ENCODE measurements at regions not wholly inside any gene's neighbourhood (a gene's known extent, or its start where the extent isn't known, plus 50 kb on each side); places are given as distances from the start of the nearest gene placed in this dataset.

- H3K27ac ChIP-seq, result peak overlapping the region; percentile 55 to 100 (median 98)
- H3K27me3 ChIP-seq, result no peaks in the 10 kb centered on the region
- H3K36me3 ChIP-seq (replicated peaks in 1 of 2; ENCODE audit: insufficient read depth in 1 of 2, low read depth in 2 of 2), result no peaks in the 10 kb centered on the region
- DNase-seq (no peak), ATAC-seq (no peak)
- no peaks in the 10 kb centered on the region for H3K9me3 ChIP-seq
- 29 to 41% methylated on average over 6 of the region's 6 CpGs for WGBS, 2 donors
- intact Hi-C loops (cut with DNase I), result no loop called here
- H3K4me3 ChIP-seq, result no peak overlapping the region
- H3K4me1 ChIP-seq, result peaks cover 83% of the 10 kb centered on the region
- TF ChIP-seq CTCF (IDR thresholded peaks at IDR 0.05), result no peak
- TF ChIP-seq POLR2A (IDR thresholded peaks at IDR 0.05), result no peak
These were observed 62.6 kb upstream of the WNT7B start for GRCh38 chr22:46039535-46039934.

- Histone ChIP-seq H3K4me1 (peaks cover 83% of the 10 kb centered on the region), H3K36me3 (replicated peaks in 1 of 2; ENCODE audit: insufficient read depth in 1 of 2, low read depth in 2 of 2) (no peaks in the 10 kb centered on the region), H3K27me3 (no peaks in the 10 kb centered on the region), H3K4me3 (no peak overlapping the region), H3K9me3 (no peaks in the 10 kb centered on the region), H3K27ac (peak overlapping the region; percentile 60 to 100 (median 96))
- intact Hi-C loops (cut with DNase I), result no loop called here
- 39 to 41% methylated on average over 14 to 20 of the region's 20 CpGs for WGBS, 2 donors
- peak in 2 of 3 donors; percentile 46 to 49 for TF ChIP-seq POLR2A (IDR thresholded peaks at IDR 0.05)
- no peak for TF ChIP-seq CTCF (IDR thresholded peaks at IDR 0.05)
- DNase-seq, result peak; percentile 65 to 80 (median 66)
- ATAC-seq, result no peak
These were observed 63.8 kb upstream of the WNT7B start for GRCh38 chr22:46040471-46041465.

GRCh38 chr22:46041642-46042041, 64.7 kb upstream of the WNT7B start:
- peaks cover 85% of the 10 kb centered on the region for H3K4me1 ChIP-seq
- H3K27me3 ChIP-seq, result no peaks in the 10 kb centered on the region
- H3K9me3 ChIP-seq, result no peaks in the 10 kb centered on the region
- no peaks in the 10 kb centered on the region for H3K36me3 ChIP-seq (replicated peaks in 1 of 2; ENCODE audit: insufficient read depth in 1 of 2, low read depth in 2 of 2)
- peak overlapping the region; percentile 66 to 100 (median 96) for H3K27ac ChIP-seq
- ATAC-seq (no peak), DNase-seq (peak; percentile 26 to 51 (median 32))
- intact Hi-C loops (cut with DNase I), result no loop called here
- TF ChIP-seq POLR2A (IDR thresholded peaks at IDR 0.05), result no peak
- no peak for TF ChIP-seq CTCF (IDR thresholded peaks at IDR 0.05)
- H3K4me3 ChIP-seq, result no peak overlapping the region
- 48% methylated on average over 9 of the region's 9 CpGs for WGBS, 2 donors

- WGBS, 2 donors, result 71 to 84% methylated on average over 8 to 11 of the region's 11 CpGs
- TF ChIP-seq POLR2A (IDR thresholded peaks at IDR 0.05), result no peak
- TF ChIP-seq CTCF (IDR thresholded peaks at IDR 0.05), result no peak
- ATAC-seq (no peak), DNase-seq (peak in 2 of 4 donors; percentile 11)
- Histone ChIP-seq H3K4me1 (peaks cover 86% of the 10 kb centered on the region), H3K27me3 (no peaks in the 10 kb centered on the region), H3K9me3 (no peaks in the 10 kb centered on the region), H3K27ac (peak overlapping the region; percentile 36 to 100 (median 97)), H3K36me3 (replicated peaks in 1 of 2; ENCODE audit: insufficient read depth in 1 of 2, low read depth in 2 of 2) (no peaks in the 10 kb centered on the region), H3K4me3 (no peak overlapping the region)
- intact Hi-C loops (cut with DNase I), result no loop called here
These were observed 65.8 kb upstream of the WNT7B start for GRCh38 chr22:46042786-46043185.
